H1 (cell line): ENCODE measurements at regions not wholly inside any gene's neighbourhood (a gene's known extent, or its start where the extent isn't known, plus 50 kb on each side); places are given as distances from the start of the nearest gene placed in this dataset.

Source experiments
- EGR1 ChIP-seq: IDR thresholded peaks from 2 replicates; pipeline ENCODE4 v1.6.1; 2011; ENCODE audit warnings: low read depth, low read length, borderline replicate concordance
- EP300 ChIP-seq, 2 experiments: IDR thresholded peaks; 1 replicate in 1 of 2; 2 replicates in 1 of 2; pipeline ENCODE4 v1.6.1; 2011 to 2012; ENCODE audit warnings: low read depth in 2 of 2, low read length in 2 of 2, mild to moderate bottlenecking in 2 of 2, borderline replicate concordance in 1 of 2, inconsistent platforms in 1 of 2, moderate library complexity in 1 of 2
- EZH2 ChIP-seq: fragments of 200-600 bp; sonication (generic); IDR thresholded peaks from 2 replicates; pipeline ENCODE4 v1.7.1; 2012; ENCODE audit warnings: low read depth, mild to moderate bottlenecking, moderate library complexity, low read length, inconsistent platforms; ENCODE audit not compliant: severe bottlenecking
- MAFK ChIP-seq: IDR thresholded peaks from 2 replicates; pipeline ENCODE4 v1.6.1; 2012; ENCODE audit warnings: low read depth, mild to moderate bottlenecking, improper control_type of control experiment, low read length
- NANOG ChIP-seq: IDR thresholded peaks from 2 replicates; pipeline ENCODE4 v1.6.1; 2011; ENCODE audit warnings: low read length, low read depth, mild to moderate bottlenecking, inconsistent platforms; ENCODE audit not compliant: insufficient read depth, poor library complexity, severe bottlenecking
- SP1 ChIP-seq: IDR thresholded peaks from 2 replicates; pipeline ENCODE4 v1.6.1; 2011; ENCODE audit warnings: low read depth, low read length
- SRF ChIP-seq: IDR thresholded peaks from 2 replicates; pipeline ENCODE4 v1.6.1; 2011; ENCODE audit warnings: mild to moderate bottlenecking, low read depth, low read length, moderate library complexity
- ZNF274 ChIP-seq: IDR thresholded peaks from 2 replicates; pipeline ENCODE4 v1.7.0; 2012; ENCODE audit warnings: low read length, borderline replicate concordance; ENCODE audit errors: extremely low read depth
- TF ChIP-seq, protein P1 (sequence below): fragments of 300-600 bp; sonication (generic); IDR thresholded peaks from 2 replicates; pipeline ENCODE4 v1.7.1; 2012; ENCODE audit warnings: low read length, moderate library complexity, mild to moderate bottlenecking, inconsistent platforms; ENCODE audit not compliant: insufficient replicate concordance
- TF ChIP-seq, protein P2 (sequence below): IDR thresholded peaks from 2 replicates; pipeline ENCODE4 v1.6.1; 2011; ENCODE audit warnings: low read depth, mild to moderate bottlenecking, low read length; ENCODE audit not compliant: insufficient read depth

DNA sequence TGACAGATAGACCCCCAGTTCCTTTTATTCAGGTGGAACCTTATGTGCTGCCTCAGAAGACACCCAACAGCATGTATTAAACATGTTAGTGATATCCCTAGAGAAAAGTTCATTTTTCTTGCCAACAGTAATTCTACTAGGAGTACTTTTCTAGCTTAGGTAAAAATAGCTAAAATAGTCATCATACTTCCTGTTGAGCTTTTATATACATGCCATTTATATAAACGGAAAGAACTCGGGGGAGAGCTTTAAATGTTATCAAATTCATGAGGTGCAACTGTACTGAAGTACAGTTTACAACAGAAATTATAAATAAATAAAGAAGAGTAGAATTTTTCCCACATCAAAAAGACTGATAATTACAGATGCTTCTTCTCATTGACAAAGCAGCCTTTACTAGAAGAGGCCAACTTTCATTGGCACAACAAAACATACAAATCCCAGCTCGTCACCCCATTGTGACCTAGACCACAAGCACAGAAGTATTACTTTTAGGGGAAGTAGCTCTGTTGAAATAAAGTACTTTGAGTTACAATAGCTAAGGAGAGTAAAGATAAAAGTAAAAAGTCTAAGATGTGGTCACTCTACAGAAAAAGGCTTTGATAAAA is 59.1 kb upstream of the POU2AF2 start (continued):
- TF ChIP-seq, protein P1, sequence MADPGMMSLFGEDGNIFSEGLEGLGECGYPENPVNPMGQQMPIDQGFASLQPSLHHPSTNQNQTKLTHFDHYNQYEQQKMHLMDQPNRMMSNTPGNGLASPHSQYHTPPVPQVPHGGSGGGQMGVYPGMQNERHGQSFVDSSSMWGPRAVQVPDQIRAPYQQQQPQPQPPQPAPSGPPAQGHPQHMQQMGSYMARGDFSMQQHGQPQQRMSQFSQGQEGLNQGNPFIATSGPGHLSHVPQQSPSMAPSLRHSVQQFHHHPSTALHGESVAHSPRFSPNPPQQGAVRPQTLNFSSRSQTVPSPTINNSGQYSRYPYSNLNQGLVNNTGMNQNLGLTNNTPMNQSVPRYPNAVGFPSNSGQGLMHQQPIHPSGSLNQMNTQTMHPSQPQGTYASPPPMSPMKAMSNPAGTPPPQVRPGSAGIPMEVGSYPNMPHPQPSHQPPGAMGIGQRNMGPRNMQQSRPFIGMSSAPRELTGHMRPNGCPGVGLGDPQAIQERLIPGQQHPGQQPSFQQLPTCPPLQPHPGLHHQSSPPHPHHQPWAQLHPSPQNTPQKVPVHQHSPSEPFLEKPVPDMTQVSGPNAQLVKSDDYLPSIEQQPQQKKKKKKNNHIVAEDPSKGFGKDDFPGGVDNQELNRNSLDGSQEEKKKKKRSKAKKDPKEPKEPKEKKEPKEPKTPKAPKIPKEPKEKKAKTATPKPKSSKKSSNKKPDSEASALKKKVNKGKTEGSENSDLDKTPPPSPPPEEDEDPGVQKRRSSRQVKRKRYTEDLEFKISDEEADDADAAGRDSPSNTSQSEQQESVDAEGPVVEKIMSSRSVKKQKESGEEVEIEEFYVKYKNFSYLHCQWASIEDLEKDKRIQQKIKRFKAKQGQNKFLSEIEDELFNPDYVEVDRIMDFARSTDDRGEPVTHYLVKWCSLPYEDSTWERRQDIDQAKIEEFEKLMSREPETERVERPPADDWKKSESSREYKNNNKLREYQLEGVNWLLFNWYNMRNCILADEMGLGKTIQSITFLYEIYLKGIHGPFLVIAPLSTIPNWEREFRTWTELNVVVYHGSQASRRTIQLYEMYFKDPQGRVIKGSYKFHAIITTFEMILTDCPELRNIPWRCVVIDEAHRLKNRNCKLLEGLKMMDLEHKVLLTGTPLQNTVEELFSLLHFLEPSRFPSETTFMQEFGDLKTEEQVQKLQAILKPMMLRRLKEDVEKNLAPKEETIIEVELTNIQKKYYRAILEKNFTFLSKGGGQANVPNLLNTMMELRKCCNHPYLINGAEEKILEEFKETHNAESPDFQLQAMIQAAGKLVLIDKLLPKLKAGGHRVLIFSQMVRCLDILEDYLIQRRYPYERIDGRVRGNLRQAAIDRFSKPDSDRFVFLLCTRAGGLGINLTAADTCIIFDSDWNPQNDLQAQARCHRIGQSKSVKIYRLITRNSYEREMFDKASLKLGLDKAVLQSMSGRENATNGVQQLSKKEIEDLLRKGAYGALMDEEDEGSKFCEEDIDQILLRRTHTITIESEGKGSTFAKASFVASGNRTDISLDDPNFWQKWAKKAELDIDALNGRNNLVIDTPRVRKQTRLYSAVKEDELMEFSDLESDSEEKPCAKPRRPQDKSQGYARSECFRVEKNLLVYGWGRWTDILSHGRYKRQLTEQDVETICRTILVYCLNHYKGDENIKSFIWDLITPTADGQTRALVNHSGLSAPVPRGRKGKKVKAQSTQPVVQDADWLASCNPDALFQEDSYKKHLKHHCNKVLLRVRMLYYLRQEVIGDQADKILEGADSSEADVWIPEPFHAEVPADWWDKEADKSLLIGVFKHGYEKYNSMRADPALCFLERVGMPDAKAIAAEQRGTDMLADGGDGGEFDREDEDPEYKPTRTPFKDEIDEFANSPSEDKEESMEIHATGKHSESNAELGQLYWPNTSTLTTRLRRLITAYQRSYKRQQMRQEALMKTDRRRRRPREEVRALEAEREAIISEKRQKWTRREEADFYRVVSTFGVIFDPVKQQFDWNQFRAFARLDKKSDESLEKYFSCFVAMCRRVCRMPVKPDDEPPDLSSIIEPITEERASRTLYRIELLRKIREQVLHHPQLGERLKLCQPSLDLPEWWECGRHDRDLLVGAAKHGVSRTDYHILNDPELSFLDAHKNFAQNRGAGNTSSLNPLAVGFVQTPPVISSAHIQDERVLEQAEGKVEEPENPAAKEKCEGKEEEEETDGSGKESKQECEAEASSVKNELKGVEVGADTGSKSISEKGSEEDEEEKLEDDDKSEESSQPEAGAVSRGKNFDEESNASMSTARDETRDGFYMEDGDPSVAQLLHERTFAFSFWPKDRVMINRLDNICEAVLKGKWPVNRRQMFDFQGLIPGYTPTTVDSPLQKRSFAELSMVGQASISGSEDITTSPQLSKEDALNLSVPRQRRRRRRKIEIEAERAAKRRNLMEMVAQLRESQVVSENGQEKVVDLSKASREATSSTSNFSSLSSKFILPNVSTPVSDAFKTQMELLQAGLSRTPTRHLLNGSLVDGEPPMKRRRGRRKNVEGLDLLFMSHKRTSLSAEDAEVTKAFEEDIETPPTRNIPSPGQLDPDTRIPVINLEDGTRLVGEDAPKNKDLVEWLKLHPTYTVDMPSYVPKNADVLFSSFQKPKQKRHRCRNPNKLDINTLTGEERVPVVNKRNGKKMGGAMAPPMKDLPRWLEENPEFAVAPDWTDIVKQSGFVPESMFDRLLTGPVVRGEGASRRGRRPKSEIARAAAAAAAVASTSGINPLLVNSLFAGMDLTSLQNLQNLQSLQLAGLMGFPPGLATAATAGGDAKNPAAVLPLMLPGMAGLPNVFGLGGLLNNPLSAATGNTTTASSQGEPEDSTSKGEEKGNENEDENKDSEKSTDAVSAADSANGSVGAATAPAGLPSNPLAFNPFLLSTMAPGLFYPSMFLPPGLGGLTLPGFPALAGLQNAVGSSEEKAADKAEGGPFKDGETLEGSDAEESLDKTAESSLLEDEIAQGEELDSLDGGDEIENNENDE, result no peak
- TF ChIP-seq EZH2, result no peak
- TF ChIP-seq SRF, result no peak
- TF ChIP-seq NANOG, result no peak
- TF ChIP-seq SP1, result no peak
- no peak for TF ChIP-seq ZNF274
- no peak for TF ChIP-seq EGR1
- TF ChIP-seq EP300 (IDR thresholded peaks at IDR 0.05; ENCODE audit: borderline replicate concordance in 1 of 2, low read depth in 2 of 2, low read length in 2 of 2), result no peak
- no peak for TF ChIP-seq MAFK
- TF ChIP-seq, protein P2, sequence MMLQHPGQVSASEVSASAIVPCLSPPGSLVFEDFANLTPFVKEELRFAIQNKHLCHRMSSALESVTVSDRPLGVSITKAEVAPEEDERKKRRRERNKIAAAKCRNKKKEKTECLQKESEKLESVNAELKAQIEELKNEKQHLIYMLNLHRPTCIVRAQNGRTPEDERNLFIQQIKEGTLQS, result no peak
